Gastrocnemius medialis (tissue), 4 donors: ENCODE measurements at regions not wholly inside any gene's neighbourhood (a gene's known extent, or its start where the extent isn't known, plus 50 kb on each side); places are given as distances from the start of the nearest gene placed in this dataset.

ENCODE experiments used
- ATAC-seq, 2 donors: fragments of 150-250 bp; one replicate each; pipeline ENCODE4 v1.9.1; 2016
- DNase-seq, 2 donors: peaks; one replicate each; pipeline ENCODE4 v3.0.0-alpha.2; 2019
- H3K27ac ChIP-seq, 4 donors: fragments of 200-600 bp; sonication (generic); 1 replicate in 1 of 4; 2 replicates in 3 of 4; pipeline ENCODE4 v1.5.1; 2016 to 2018; ENCODE audit warnings: mild to moderate bottlenecking in 2 of 4, moderate library complexity in 1 of 4
- H3K27me3 ChIP-seq, 3 donors: fragments of 200-600 bp; sonication (generic) in 2 of 3; 1 replicate in 1 of 3; 2 replicates in 2 of 3; pipeline versions ENCODE4 v1.5.1 to v1.6.0; 2016 to 2019; ENCODE audit warnings: mild to moderate bottlenecking in 1 of 3, moderate library complexity in 1 of 3
- H3K36me3 ChIP-seq, 2 donors: fragments of 200-600 bp; sonication (generic) in 1 of 2; one replicate each; pipeline ENCODE4 v1.5.1; 2017 to 2018
- H3K4me1 ChIP-seq, 2 donors: fragments of 200-600 bp; sonication (generic) in 1 of 2; one replicate each; pipeline ENCODE4 v1.5.1; 2016 to 2017; ENCODE audit warnings: mild to moderate bottlenecking in 2 of 2
- H3K4me3 ChIP-seq, 4 donors: fragments of 200-600 bp; sonication (generic) in 3 of 4; 1 replicate in 1 of 4; 2 replicates in 3 of 4; pipeline ENCODE4 v1.5.1; 2016 to 2019; ENCODE audit warnings: mild to moderate bottlenecking in 2 of 4
- H3K9me3 ChIP-seq, 3 donors: fragments of 200-600 bp; sonication (generic) in 2 of 3; 1 replicate in 1 of 3; 2 replicates in 2 of 3; pipeline ENCODE4 v1.5.1; 2016 to 2019
- CTCF ChIP-seq, 5 experiments: fragments of 450-650 bp in 3 of 5; fragments of 200-600 bp in 2 of 5; sonication (generic) in 2 of 5; IDR thresholded peaks in 4 of 5; conservative IDR thresholded peaks in 1 of 5; 1 replicate in 4 of 5; 2 replicates in 1 of 5; pipeline ENCODE4 v1.5.1; 2016 to 2019; ENCODE audit warnings: antibody characterized with exemption in 5 of 5, mild to moderate bottlenecking in 3 of 5, moderate library complexity in 3 of 5
- POLR2A ChIP-seq, 2 donors: fragments of 450-650 bp; IDR thresholded peaks; one replicate each; pipeline ENCODE4 v1.6.1; 2017; ENCODE audit warnings: antibody characterized with exemption in 2 of 2, mild to moderate bottlenecking in 2 of 2, moderate library complexity in 2 of 2
- in situ Hi-C, 4 donors: fragments of 200-750 bp; cut with MboI; loops; one replicate each; pipeline versions ENCODE4 v1.15.0 to v1.8.0; 2017; ENCODE audit warnings: low sequenced_read_pairs in 4 of 4
- intact Hi-C: fragments of 100-400 bp; cut with DNase I; formaldehyde crosslinking; loops from one replicate; pipeline ENCODE4 v1.15.1; 2023; ENCODE audit warnings: low total_unique reads

- Histone ChIP-seq H3K4me1 (no peaks in the 10 kb centered on the region), H3K27me3 (no peaks in the 10 kb centered on the region), H3K9me3 (no peaks in the 10 kb centered on the region), H3K4me3 (no peak overlapping the region), H3K36me3 (no peaks in the 10 kb centered on the region), H3K27ac (no peak overlapping the region)
- TF ChIP-seq POLR2A (IDR thresholded peaks at IDR 0.05) (no peak), CTCF (IDR thresholded peaks at IDR 0.05 in 4 of 5, conservative IDR thresholded peaks at IDR 0.05 in 1 of 5) (no peak)
- DNase-seq (no peak), ATAC-seq (no peak)
- in situ Hi-C loops (no loop called here), intact Hi-C loops (no loop called here)
These were observed 592.9 kb downstream of the SUCLG1 start for GRCh38 chr2:83866211-83866610.

- intact Hi-C loops = no loop called here
These were observed 596.5 kb downstream of the SUCLG1 start for GRCh38 chr2:83862600-83862999.

GRCh38 chr2:83860320-83860719 lies 598.8 kb downstream of the SUCLG1 start:
- H3K27me3 ChIP-seq = no peaks in the 10 kb centered on the region
- no peak for TF ChIP-seq POLR2A (IDR thresholded peaks at IDR 0.05)
- TF ChIP-seq CTCF (IDR thresholded peaks at IDR 0.05 in 4 of 5, conservative IDR thresholded peaks at IDR 0.05 in 1 of 5) = no peak
- H3K27ac ChIP-seq = no peak overlapping the region
- in situ Hi-C loops = no loop called here
- H3K4me1 ChIP-seq = no peaks in the 10 kb centered on the region
- intact Hi-C loops = no loop called here
- DNase-seq (no peak), ATAC-seq (no peak)
- no peaks in the 10 kb centered on the region for H3K36me3 ChIP-seq
- no peak overlapping the region for H3K4me3 ChIP-seq
- no peaks in the 10 kb centered on the region for H3K9me3 ChIP-seq

More at GRCh38 chr2:83862600-83862999, 596.5 kb downstream of the SUCLG1 start:
- in situ Hi-C loops = no loop called here
- H3K9me3 ChIP-seq = no peaks in the 10 kb centered on the region
- H3K36me3 ChIP-seq = no peaks in the 10 kb centered on the region
- H3K27me3 ChIP-seq = no peaks in the 10 kb centered on the region
- no peak for ATAC-seq
- TF ChIP-seq CTCF (IDR thresholded peaks at IDR 0.05 in 4 of 5, conservative IDR thresholded peaks at IDR 0.05 in 1 of 5) (no peak), POLR2A (IDR thresholded peaks at IDR 0.05) (no peak)
- H3K4me1 ChIP-seq = no peaks in the 10 kb centered on the region
- H3K4me3 ChIP-seq = no peak overlapping the region
- no peak for DNase-seq
- H3K27ac ChIP-seq = no peak overlapping the region

GRCh38 chr2:83859553-83859952 lies 599.5 kb downstream of the SUCLG1 start:
- Histone ChIP-seq H3K4me1 (no peaks in the 10 kb centered on the region), H3K4me3 (no peak overlapping the region), H3K9me3 (no peaks in the 10 kb centered on the region), H3K27me3 (no peaks in the 10 kb centered on the region), H3K27ac (no peak overlapping the region), H3K36me3 (no peaks in the 10 kb centered on the region)
- TF ChIP-seq CTCF (IDR thresholded peaks at IDR 0.05 in 4 of 5, conservative IDR thresholded peaks at IDR 0.05 in 1 of 5) (no peak), POLR2A (IDR thresholded peaks at IDR 0.05) (no peak)
- in situ Hi-C loops = no loop called here
- intact Hi-C loops = no loop called here
- no peak for DNase-seq
- ATAC-seq = no peak

GRCh38 chr2:83851066-83851465 lies 608.0 kb downstream of the SUCLG1 start:
- Histone ChIP-seq H3K9me3 (no peaks in the 10 kb centered on the region), H3K36me3 (no peaks in the 10 kb centered on the region), H3K4me1 (no peaks in the 10 kb centered on the region), H3K4me3 (no peak overlapping the region), H3K27ac (no peak overlapping the region), H3K27me3 (no peaks in the 10 kb centered on the region)
- TF ChIP-seq POLR2A (IDR thresholded peaks at IDR 0.05) = no peak
- TF ChIP-seq CTCF (IDR thresholded peaks at IDR 0.05 in 4 of 5, conservative IDR thresholded peaks at IDR 0.05 in 1 of 5) = no peak
- intact Hi-C loops = no loop called here
- DNase-seq (no peak), ATAC-seq (no peak)
- in situ Hi-C loops = no loop called here
